Psoas muscle (tissue), 7 donors: ENCODE measurements at regions not wholly inside any gene's neighbourhood (a gene's known extent, or its start where the extent isn't known, plus 50 kb on each side); places are given as distances from the start of the nearest gene placed in this dataset.
A peak's percentile ranks its signal among the peaks of the same experiment; 100 is the strongest.
"Not testable (repeated sequence)": the region's sequence is repeated elsewhere in the genome, so short reads cannot be mapped to it uniquely, and the experiment has no call there.

Source experiments
- ATAC-seq, 4 donors: fragments of 200-7000 bp; cut with Tn5 transposase; one replicate each; pipeline ENCODE4 v1.9.1; 2020; ENCODE audit warnings: moderate library complexity in 3 of 4, mild to moderate bottlenecking in 2 of 4
- DNase-seq, 2 donors: peaks; one replicate each; pipeline ENCODE4 v3.0.0-alpha.2; 2020
- H3K27ac ChIP-seq: fragments of 200-600 bp; one replicate; pipeline ENCODE4 v1.8.0; 2022
- H3K27me3 ChIP-seq, 3 donors: fragments of 200-600 bp in 1 of 3; one replicate each; pipeline versions ENCODE4 v1.6.1 to v1.8.0; 2013 to 2022; ENCODE audit warnings: low read length in 2 of 3, mild to moderate bottlenecking in 2 of 3, moderate library complexity in 1 of 3; ENCODE audit not compliant: insufficient read depth in 3 of 3
- H3K36me3 ChIP-seq, 2 donors: fragments of 200-600 bp in 1 of 2; one replicate each; pipeline versions ENCODE4 v1.6.1 to v1.8.0; 2013 to 2022; ENCODE audit warnings: low read depth in 1 of 2, mild to moderate bottlenecking in 1 of 2, moderate library complexity in 1 of 2; ENCODE audit not compliant: insufficient read depth in 1 of 2
- H3K4me1 ChIP-seq: fragments of 200-600 bp; one replicate; pipeline ENCODE4 v1.8.0; 2022
- H3K4me3 ChIP-seq: fragments of 200-600 bp; one replicate; pipeline ENCODE4 v1.8.0; 2022; ENCODE audit warnings: mild to moderate bottlenecking
- H3K9me3 ChIP-seq: fragments of 200-600 bp; one replicate; pipeline ENCODE4 v1.8.0; 2022
- WGBS, 3 donors: extraction: QIAGEN DNeasy Blood & Tissue Kit; methylation state at CpG; one replicate each; pipeline versions ENCODE4 v1.1.6 to v1.1.7; 2013; 5-methylcytosine and 5-hydroxymethylcytosine counted together
- intact Hi-C, 2 donors: fragments of 100-400 bp; cut with DNase I; formaldehyde crosslinking; loops; one replicate each; pipeline versions ENCODE4 v1.11.0 to v1.14.2; 2022
- TF ChIP-seq, protein P1 (sequence below): fragments of 200-600 bp; IDR thresholded peaks from one replicate; pipeline ENCODE4 v1.8.0; 2022; ENCODE audit warnings: antibody characterized with exemption
- donor health status: healthy with polysubstance abuse.
- donor health status: DM: no; HTN: no; CAD: no; lungs with moderate emphysema.
- donor health status: Bipolar disorder and iron deficiency.
- donor health status: healthy.
- donor health status: DM: yes; HTN: yes; CAD: no.
- donor health status: DM: no; HTN: no; CAD: no.
- donor health status: DM: yes; HTN: yes; CAD: no.

DNA sequence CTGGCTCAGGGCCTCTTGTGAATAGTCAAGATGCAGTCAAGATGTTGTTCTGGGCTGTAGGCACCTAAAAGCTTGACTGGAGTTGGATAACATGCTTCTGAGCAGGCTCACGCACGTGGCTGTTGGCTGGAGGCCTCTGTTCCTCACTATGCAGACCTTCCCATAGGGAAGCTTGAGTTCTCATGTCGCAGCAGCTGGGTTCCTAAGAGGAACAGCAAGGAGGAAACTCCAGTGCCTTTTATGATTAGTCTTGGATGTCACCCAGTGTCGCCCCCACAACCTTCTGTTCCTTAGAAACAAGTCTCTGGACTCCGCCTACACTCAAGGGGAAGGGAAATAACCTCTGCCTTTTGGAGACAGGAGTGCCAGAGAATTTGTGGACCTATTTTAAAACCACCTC lies 210.7 kb downstream of the BCAS1 start:
- H3K36me3 ChIP-seq, result no peaks in the 10 kb centered on the region
- no peaks in the 10 kb centered on the region for H3K9me3 ChIP-seq
- WGBS, 3 donors, result 41 to 49% (median 42%) methylated on average over 5 of the region's 5 CpGs
- TF ChIP-seq, protein P1, sequence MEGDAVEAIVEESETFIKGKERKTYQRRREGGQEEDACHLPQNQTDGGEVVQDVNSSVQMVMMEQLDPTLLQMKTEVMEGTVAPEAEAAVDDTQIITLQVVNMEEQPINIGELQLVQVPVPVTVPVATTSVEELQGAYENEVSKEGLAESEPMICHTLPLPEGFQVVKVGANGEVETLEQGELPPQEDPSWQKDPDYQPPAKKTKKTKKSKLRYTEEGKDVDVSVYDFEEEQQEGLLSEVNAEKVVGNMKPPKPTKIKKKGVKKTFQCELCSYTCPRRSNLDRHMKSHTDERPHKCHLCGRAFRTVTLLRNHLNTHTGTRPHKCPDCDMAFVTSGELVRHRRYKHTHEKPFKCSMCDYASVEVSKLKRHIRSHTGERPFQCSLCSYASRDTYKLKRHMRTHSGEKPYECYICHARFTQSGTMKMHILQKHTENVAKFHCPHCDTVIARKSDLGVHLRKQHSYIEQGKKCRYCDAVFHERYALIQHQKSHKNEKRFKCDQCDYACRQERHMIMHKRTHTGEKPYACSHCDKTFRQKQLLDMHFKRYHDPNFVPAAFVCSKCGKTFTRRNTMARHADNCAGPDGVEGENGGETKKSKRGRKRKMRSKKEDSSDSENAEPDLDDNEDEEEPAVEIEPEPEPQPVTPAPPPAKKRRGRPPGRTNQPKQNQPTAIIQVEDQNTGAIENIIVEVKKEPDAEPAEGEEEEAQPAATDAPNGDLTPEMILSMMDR, result no peak
- intact Hi-C loops, result no loop called here
- H3K4me3 ChIP-seq, result no peak overlapping the region
- no peaks in the 10 kb centered on the region for H3K27me3 ChIP-seq
- DNase-seq, result peak in 1 of 2 donors; percentile 38
- ATAC-seq, result no peak
- H3K4me1 ChIP-seq, result no peaks in the 10 kb centered on the region
- H3K27ac ChIP-seq, result no peak overlapping the region

DNA sequence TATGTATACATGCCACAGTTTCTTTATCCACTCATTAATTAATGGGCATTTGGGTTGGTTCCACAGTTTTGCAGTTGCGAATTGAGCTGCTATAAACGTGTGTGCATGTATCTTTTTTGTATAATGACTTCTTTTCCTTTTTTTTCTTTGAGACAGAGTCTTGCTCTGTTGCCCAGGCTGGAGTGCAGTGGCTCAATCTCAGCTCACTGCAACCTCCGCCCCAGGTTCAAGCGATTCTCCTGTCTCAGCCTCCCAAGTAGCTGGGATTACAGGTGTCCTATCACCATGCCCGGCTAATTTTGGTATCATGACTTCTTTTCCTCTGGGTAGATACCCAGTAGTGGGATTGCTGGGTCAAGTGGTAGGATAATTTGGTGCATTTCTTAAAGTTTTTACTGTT lies 211.4 kb downstream of the BCAS1 start:
- H3K4me3 ChIP-seq, intact Hi-C loops, ATAC-seq, DNase-seq, H3K27me3 ChIP-seq, H3K4me1 ChIP-seq, H3K9me3 ChIP-seq, H3K27ac ChIP-seq, H3K36me3 ChIP-seq: not testable (repeated sequence)
- 93 to 94% (median 93%) methylated on average over 5 of the region's 5 CpGs for WGBS, 3 donors

DNA sequence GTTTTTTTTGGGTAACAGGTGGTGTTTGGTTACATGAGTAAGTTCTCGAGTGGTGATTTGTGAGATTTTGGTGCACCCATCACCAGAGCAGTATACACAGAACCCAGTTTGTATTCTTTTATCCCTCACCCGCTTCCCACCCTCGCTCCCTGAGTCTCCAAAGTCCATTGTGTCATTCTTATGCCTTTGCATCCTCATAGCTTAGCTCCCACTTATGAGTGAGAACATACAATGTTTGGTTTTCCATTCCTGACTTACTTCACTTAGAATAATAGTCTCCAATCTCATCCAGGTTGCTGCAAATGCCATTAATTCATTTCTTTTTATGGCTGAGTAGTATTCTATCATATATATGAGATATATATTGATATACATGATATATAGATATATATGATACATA lies 211.9 kb downstream of the BCAS1 start:
- H3K4me1 ChIP-seq, H3K4me3 ChIP-seq, intact Hi-C loops, H3K27me3 ChIP-seq, H3K36me3 ChIP-seq, H3K27ac ChIP-seq, DNase-seq, ATAC-seq, H3K9me3 ChIP-seq: not testable (repeated sequence)
- 92 to 96% (median 95%) methylated on average over 3 of the region's 3 CpGs for WGBS, 3 donors

DNA sequence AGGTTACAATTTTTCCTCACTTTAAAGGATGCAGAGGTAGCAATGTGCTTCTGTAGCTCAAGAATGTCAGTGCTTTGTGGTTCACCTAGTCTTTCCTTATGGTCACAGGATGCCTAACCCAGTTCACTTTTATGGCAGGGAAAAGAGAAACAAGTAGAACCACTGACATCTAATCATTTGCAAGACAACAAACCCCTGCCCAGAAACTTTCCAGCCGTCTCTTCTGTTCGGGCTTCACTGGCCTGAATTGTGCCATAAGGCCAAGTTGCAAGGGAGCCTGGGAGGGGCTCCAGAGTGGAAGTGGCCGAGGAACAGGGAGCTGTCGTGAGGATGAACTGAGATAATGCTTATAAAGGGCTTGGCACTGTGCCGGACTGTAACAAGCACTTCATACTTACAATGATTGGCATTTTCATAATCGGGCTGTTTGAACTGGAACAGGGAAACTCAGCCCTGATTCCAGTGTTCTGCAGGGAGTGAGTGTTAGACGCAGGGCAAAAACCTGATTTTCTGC lies 212.6 kb downstream of the BCAS1 start:
- DNase-seq, result no peak
- intact Hi-C loops, result no loop called here
- TF ChIP-seq, protein P1, result no peak
- ATAC-seq, result no peak
- Histone ChIP-seq H3K36me3 (no peaks in the 10 kb centered on the region), H3K4me1 (no peaks in the 10 kb centered on the region), H3K4me3 (no peak overlapping the region), H3K27me3 (no peaks in the 10 kb centered on the region), H3K27ac (no peak overlapping the region), H3K9me3 (no peaks in the 10 kb centered on the region)
- 25 to 39% (median 27%) methylated on average over 7 of the region's 7 CpGs for WGBS, 3 donors

DNA sequence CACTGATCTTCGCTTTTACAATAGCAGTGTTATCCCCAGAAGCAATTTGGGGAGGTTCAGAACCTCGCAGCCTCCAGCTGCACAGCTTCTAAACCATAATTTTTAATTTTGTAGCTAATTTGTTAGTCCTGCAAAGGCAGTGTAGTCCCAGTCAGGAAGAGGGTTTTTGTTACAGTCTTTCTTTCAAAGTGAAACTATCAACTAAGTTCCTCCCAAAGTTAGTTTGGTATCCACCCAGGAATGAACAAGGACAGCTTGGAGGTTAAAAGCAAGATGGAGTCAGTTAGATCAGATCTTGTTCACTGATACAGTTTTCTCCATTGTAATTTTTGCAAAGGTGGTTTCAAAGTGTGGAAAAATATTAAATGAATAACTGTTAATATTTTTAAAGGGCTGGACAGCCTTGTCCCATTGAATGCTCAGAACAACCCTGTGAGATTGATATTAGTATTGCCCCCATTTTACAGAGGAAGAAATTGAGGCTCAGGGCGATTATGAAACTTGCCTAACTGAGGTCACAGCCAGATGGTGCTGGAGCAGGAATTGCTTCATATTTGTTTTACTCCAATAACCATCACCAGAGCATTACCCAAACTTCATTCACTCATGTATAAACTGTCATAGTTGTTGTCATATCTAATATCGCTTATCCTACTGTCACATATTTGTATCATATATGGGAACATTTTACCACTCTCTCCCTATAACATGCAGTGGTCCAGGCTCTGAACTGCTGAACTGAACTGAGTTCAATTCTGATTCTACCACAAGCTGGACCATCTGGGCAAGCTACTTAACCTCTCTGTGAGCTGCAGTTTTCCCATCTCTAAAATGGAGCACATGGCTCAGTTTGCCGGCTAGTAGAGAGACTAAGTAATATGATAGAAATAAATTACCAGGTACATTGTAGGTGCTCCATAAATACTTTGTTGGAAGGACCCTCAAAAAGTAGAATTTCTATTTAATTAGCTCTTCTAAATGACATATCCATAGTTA lies 213.8 kb downstream of the BCAS1 start:
- Histone ChIP-seq H3K4me1 (no peaks in the 10 kb centered on the region), H3K36me3 (no peaks in the 10 kb centered on the region), H3K4me3 (no peak overlapping the region), H3K27me3 (no peaks in the 10 kb centered on the region), H3K27ac (no peak overlapping the region), H3K9me3 (no peaks in the 10 kb centered on the region)
- no peak for ATAC-seq
- intact Hi-C loops, result no loop called here
- no peak for DNase-seq
- WGBS, 3 donors, result 95 to 97% (median 95%) methylated on average over 5 of the region's 5 CpGs
- TF ChIP-seq, protein P1, result no peak
